Stimulated activated CD4-positive, alpha-beta T cell treated with anti-CD3 and anti-CD28 coated beads, Interleukin-2, amount 100 ng/mL, for 48 hours (primary cell): ENCODE measurements at regions not wholly inside any gene's neighbourhood (a gene's known extent, or its start where the extent isn't known, plus 50 kb on each side); places are given as distances from the start of the nearest gene placed in this dataset.
"Not testable (repeated sequence)": the region's sequence is repeated elsewhere in the genome, so short reads cannot be mapped to it uniquely, and the experiment has no call there.

Experiments used
- DNase-seq, 2 donors: peaks; one replicate each; pipeline ENCODE4 v3.0.0-alpha.2; 2020

- DNase-seq: no peak
Measured at GRCh38 chr17:6893382-6894205, 62.1 kb upstream of the TEKT1 start.

- DNase-seq: peak; percentile 24 to 45
Measured at GRCh38 chr17:6894206-6894528, 62.6 kb upstream of the TEKT1 start.

- DNase-seq: no peak
Measured at GRCh38 chr17:6901086-6901485, 69.6 kb upstream of the TEKT1 start.

- no peak for DNase-seq
Measured at GRCh38 chr17:6903326-6903900, 71.9 kb upstream of the TEKT1 start.

GRCh38 chr17:6908807-6909206 is 77.3 kb upstream of the TEKT1 start:
- DNase-seq: no peak

GRCh38 chr17:6910987-6911603 is 79.6 kb upstream of the TEKT1 start:
- DNase-seq: no peak

GRCh38 chr17:6912110-6913051 is 80.9 kb upstream of the TEKT1 start:
- no peak for DNase-seq

GRCh38 chr17:6913608-6914443 is 82.0 kb upstream of the ALOX12 start:
- DNase-seq: peak; percentile 71 to 80

GRCh38 chr17:6914711-6915110 is 81.1 kb upstream of the ALOX12 start:
- no peak for DNase-seq

- DNase-seq: no peak
Measured at GRCh38 chr17:6915620-6916019, 80.2 kb upstream of the ALOX12 start.

GRCh38 chr17:6919158-6919557 is 76.7 kb upstream of the ALOX12 start:
- DNase-seq: no peak

- no peak for DNase-seq
Measured at GRCh38 chr17:6923385-6923784, 72.5 kb upstream of the ALOX12 start.

- no peak for DNase-seq
Measured at GRCh38 chr17:6924208-6924607, 71.6 kb upstream of the ALOX12 start.

- DNase-seq: no peak
Measured at GRCh38 chr17:6926667-6927066, 69.2 kb upstream of the ALOX12 start.

- no peak for DNase-seq
Measured at GRCh38 chr17:6927290-6928126, 68.3 kb upstream of the ALOX12 start.

GRCh38 chr17:6928193-6928592 is 67.7 kb upstream of the ALOX12 start:
- no peak for DNase-seq

GRCh38 chr17:6930749-6931148 is 65.1 kb upstream of the ALOX12 start:
- no peak for DNase-seq

- DNase-seq: not testable (repeated sequence)
Measured at GRCh38 chr17:6934544-6934943, 61.3 kb upstream of the ALOX12 start.

- no peak for DNase-seq
Measured at GRCh38 chr17:6936370-6937028, 59.4 kb upstream of the ALOX12 start.

- DNase-seq: no peak
Measured at GRCh38 chr17:6938637-6939036, 57.2 kb upstream of the ALOX12 start.

- no peak for DNase-seq
Measured at GRCh38 chr17:6940186-6940649, 55.6 kb upstream of the ALOX12 start.
